PC-3 (cell line): ENCODE measurements at regions not wholly inside any gene's neighbourhood (a gene's known extent, or its start where the extent isn't known, plus 50 kb on each side); places are given as distances from the start of the nearest gene placed in this dataset.

ENCODE experiments used
- ATAC-seq: fragments of 200-7000 bp; cut with Tn5 transposase; 2 replicates; pipeline ENCODE4 v1.9.1; 2020; ENCODE audit warnings: mild to moderate bottlenecking, moderate library complexity
- BruUV-seq: library from RNA; stranded (reverse); fragments of 400-500 nt; replicated peaks from 2 replicates; lab custom pipeline; 2021; lab: Mats Ljungman, UMichigan
- CTCF ChIA-PET: fragments of 300-600 bp; sonication (Branson Sonifier 250); formaldehyde crosslinking; loops from one replicate; lab custom pipeline; 2022; ENCODE audit warnings: antibody characterized with exemption; lab: Charles Lee
- POLR2A ChIA-PET: fragments of 300-600 bp; sonication (Branson Sonifier 250); formaldehyde crosslinking; loops from one replicate; lab custom pipeline; 2022; ENCODE audit warnings: antibody characterized with exemption; ENCODE audit not compliant: unreplicated experiment; lab: Charles Lee
- DNase-seq: peaks from one replicate; pipeline ENCODE4 v3.0.0-alpha.2; 2015
- H2AFZ ChIP-seq: fragments of 300-600 bp; sonication (generic); 2 replicates; pipeline ENCODE4 v1.6.0; 2016; ENCODE audit warnings: antibody characterized with exemption, low read length
- H3F3A ChIP-seq: fragments of 300-600 bp; sonication (generic); one replicate; pipeline ENCODE4 v1.6.0; 2017; ENCODE audit warnings: antibody characterized with exemption, low read length, control low read depth, mild to moderate bottlenecking; ENCODE audit not compliant: unreplicated experiment
- H3K27ac ChIP-seq: fragments of 300-600 bp; sonication (generic); 2 replicates; pipeline ENCODE4 v1.5.1; 2016; ENCODE audit warnings: mild to moderate bottlenecking, low read length
- H3K27me3 ChIP-seq: fragments of 300-600 bp; sonication (generic); 2 replicates; pipeline ENCODE4 v1.6.1; 2016; ENCODE audit warnings: low read length, mixed read lengths
- H3K36me3 ChIP-seq: fragments of 300-600 bp; sonication (generic); 2 replicates; pipeline ENCODE4 v1.6.1; 2016; ENCODE audit warnings: low read depth, mixed run types, low read length, mixed read lengths
- H3K4me1 ChIP-seq: fragments of 300-600 bp; sonication (generic); 2 replicates; pipeline ENCODE4 v1.5.1; 2016; ENCODE audit warnings: low read length; ENCODE audit not compliant: insufficient read depth
- H3K4me2 ChIP-seq: fragments of 300-600 bp; sonication (generic); 2 replicates; pipeline ENCODE4 v1.6.0; 2016; ENCODE audit warnings: low read length
- H3K4me3 ChIP-seq: fragments of 300-600 bp; sonication (generic); 2 replicates; pipeline ENCODE4 v1.5.1; 2016; ENCODE audit warnings: mild to moderate bottlenecking, low read length, mixed read lengths
- H3K79me2 ChIP-seq: fragments of 300-600 bp; sonication (generic); 2 replicates; pipeline ENCODE4 v1.6.1; 2017; ENCODE audit warnings: low read length, mixed read lengths
- H3K9ac ChIP-seq: fragments of 300-600 bp; sonication (generic); 2 replicates; pipeline ENCODE4 v1.6.0; 2016; ENCODE audit warnings: mild to moderate bottlenecking, low read length
- H3K9me2 ChIP-seq: fragments of 300-600 bp; sonication (generic); replicated peaks from 2 replicates; pipeline ENCODE4 v1.6.1; 2016; ENCODE audit warnings: mixed run types, low read length, mixed read lengths
- H3K9me3 ChIP-seq: fragments of 300-600 bp; sonication (generic); 2 replicates; pipeline ENCODE4 v1.6.1; 2016; ENCODE audit warnings: low read length, mixed read lengths
- H4K20me1 ChIP-seq: fragments of 300-600 bp; sonication (generic); 2 replicates; pipeline ENCODE4 v1.6.1; 2016; ENCODE audit warnings: low read length, mixed read lengths
- CTCF ChIP-seq: fragments of 300-600 bp; sonication (generic); conservative IDR thresholded peaks from 2 replicates; pipeline ENCODE4 v1.5.1; 2017; ENCODE audit warnings: antibody characterized with exemption, low read depth, mild to moderate bottlenecking, low read length
- EZH2 ChIP-seq: fragments of 300-600 bp; sonication (generic); IDR thresholded peaks from one replicate; pipeline ENCODE4 v1.6.1; 2017; ENCODE audit warnings: antibody characterized with exemption, mild to moderate bottlenecking, low read length; ENCODE audit not compliant: unreplicated experiment
- EZH2phosphoT487 ChIP-seq: fragments of 300-600 bp; sonication (generic); IDR thresholded peaks from 2 replicates; pipeline ENCODE4 v1.6.1; 2018; ENCODE audit warnings: mild to moderate bottlenecking, antibody characterized with exemption, low read length, borderline replicate concordance
- intact Hi-C: fragments of 100-400 bp; cut with micrococcal nuclease; formaldehyde crosslinking; loops from 2 replicates; pipeline ENCODE4 v1.9.0; 2023

GRCh38 chr6:14451594-14452374 is 334.2 kb downstream of the CD83 start:
- TF ChIP-seq EZH2 (no peak), EZH2phosphoT487 (no peak), CTCF (no peak)
- Histone ChIP-seq H3K4me3 (no peak overlapping the region), H2AFZ (no peak overlapping the region), H3K9ac (no peak overlapping the region), H3K4me2 (no peak overlapping the region), H3K27ac (no peak overlapping the region), H3K9me2 (no peaks in the 10 kb centered on the region), H3K27me3 (no peaks in the 10 kb centered on the region), H3K4me1 (peaks cover under 1% of the 10 kb centered on the region; the same call in 1 of the 2 replicates), H4K20me1 (no peaks in the 10 kb centered on the region), H3K36me3 (no peaks in the 10 kb centered on the region), H3K9me3 (no peaks in the 10 kb centered on the region), H3K79me2 (no peaks in the 10 kb centered on the region), H3F3A (no peaks in the 10 kb centered on the region)
- ATAC-seq (no peak), DNase-seq (no peak)
- POLR2A ChIA-PET, result no interaction called here
- intact Hi-C loops, result loop anchor here (10.0 kb wide), 1 partner anchor 237 kb away; no protein-coding TSS in a partner anchor
- no TSS peak for BruUV-seq
- CTCF ChIA-PET, result no interaction called here

DNA sequence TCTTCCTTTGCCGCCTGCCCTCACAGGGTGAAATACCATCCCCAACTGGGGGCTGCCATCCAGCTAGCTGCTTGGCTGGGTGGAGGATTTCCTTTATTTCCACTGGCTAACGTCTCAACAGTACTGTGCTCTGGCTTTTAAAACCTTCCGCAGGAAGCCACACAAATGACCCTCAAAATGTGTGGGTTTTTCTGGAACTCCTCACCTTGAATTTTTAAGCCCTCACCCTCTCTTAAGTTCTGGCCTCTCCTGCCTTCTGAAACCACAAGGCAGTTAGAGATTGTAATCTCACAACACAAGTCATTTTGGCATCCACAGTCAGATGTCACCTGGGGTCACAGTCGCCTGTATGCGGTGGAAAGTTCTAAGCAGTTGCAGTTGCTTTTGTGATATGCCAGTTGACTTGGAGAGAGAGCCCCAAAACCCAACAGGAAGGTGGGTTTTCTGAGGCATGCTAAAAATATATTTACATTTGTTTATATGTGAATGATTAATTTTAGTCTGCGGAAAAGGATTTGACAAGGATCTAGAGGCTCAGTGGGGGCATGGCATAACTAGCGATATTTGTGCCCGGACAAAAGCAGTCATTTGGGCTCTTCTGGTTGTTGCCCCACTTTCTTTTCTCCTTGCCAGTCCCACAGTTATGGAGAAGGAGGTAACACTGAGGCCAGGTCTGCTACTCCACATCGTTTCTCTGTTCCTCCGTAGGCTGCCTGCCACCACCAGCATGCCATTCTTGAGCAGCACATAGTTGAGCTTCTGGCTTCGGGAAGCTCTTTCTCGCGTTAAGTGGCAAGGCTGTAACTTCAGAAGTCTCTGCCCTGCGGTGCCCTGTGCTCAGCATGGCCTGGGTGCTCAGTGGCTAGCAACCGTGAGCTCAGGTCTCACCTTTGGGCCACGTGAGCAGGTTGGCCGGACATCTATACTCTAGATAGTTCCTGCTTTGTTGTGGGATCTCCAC is 335.3 kb downstream of the CD83 start:
- Histone ChIP-seq H3K27me3 (no peaks in the 10 kb centered on the region), H3K9me3 (no peaks in the 10 kb centered on the region), H3K79me2 (no peaks in the 10 kb centered on the region), H3K9me2 (no peaks in the 10 kb centered on the region), H4K20me1 (no peaks in the 10 kb centered on the region), H3K36me3 (no peaks in the 10 kb centered on the region), H3K27ac (no peak overlapping the region), H3K4me2 (no peak overlapping the region), H3K4me1 (peaks cover 6% of the 10 kb centered on the region), H2AFZ (no peak overlapping the region), H3K4me3 (no peak overlapping the region), H3F3A (no peaks in the 10 kb centered on the region), H3K9ac (no peak overlapping the region)
- ChIA-PET CTCF (no interaction called here), POLR2A (no interaction called here)
- DNase-seq (no peak), ATAC-seq (no peak)
- no TSS peak for BruUV-seq
- intact Hi-C loops, result loop anchor here (10.0 kb wide), 1 partner anchor 238 kb away; no protein-coding TSS in a partner anchor
- TF ChIP-seq EZH2, result no peak
- TF ChIP-seq EZH2phosphoT487, result no peak
- no peak for TF ChIP-seq CTCF
